GM23248 (cell line): ENCODE measurements at regions not wholly inside any gene's neighbourhood (a gene's known extent, or its start where the extent isn't known, plus 50 kb on each side); places are given as distances from the start of the nearest gene placed in this dataset.

Source experiments
- EZH2 ChIP-seq: fragments of 200-600 bp; sonication (generic); IDR thresholded peaks from 2 replicates; pipeline ENCODE4 v1.6.1; 2018; ENCODE audit warnings: antibody characterized with exemption, mild to moderate bottlenecking; ENCODE audit not compliant: insufficient read depth, poor library complexity, severe bottlenecking
- EZH2phosphoT487 ChIP-seq: fragments of 200-600 bp; sonication (generic); IDR thresholded peaks from 2 replicates; pipeline ENCODE4 v1.6.1; 2018; ENCODE audit warnings: antibody characterized with exemption, moderate library complexity, mild to moderate bottlenecking, low read depth; ENCODE audit not compliant: insufficient read depth

- no peak for TF ChIP-seq EZH2
- TF ChIP-seq EZH2phosphoT487, result no peak
Measured at GRCh38 chrY:20998483-20998882, 242.6 kb downstream of the RPS4Y2 start.
